Activated naive CD4-positive, alpha-beta T cell treated with anti-CD3 and anti-CD28 coated beads for 36 hours (primary cell): ENCODE measurements at regions not wholly inside any gene's neighbourhood (a gene's known extent, or its start where the extent isn't known, plus 50 kb on each side); places are given as distances from the start of the nearest gene placed in this dataset.
"Not testable (repeated sequence)": the region's sequence is repeated elsewhere in the genome, so short reads cannot be mapped to it uniquely, and the experiment has no call there.

ENCODE experiments used
- CTCF ChIA-PET: fragments of 350-600 bp; sonication (Branson Sonifier 250); formaldehyde crosslinking; loops from one replicate; lab custom pipeline; 2021; ENCODE audit warnings: antibody characterized with exemption; lab: Charles Lee
- DNase-seq: peaks from one replicate; pipeline ENCODE4 v3.0.0-alpha.2; 2020
- H3K27ac Mint-ChIP-seq: one replicate; pipeline ENCODE4 v1.8.0; 2021; ENCODE audit warnings: mild to moderate bottlenecking, mixed read lengths
- H3K27me3 Mint-ChIP-seq: one replicate; pipeline ENCODE4 v1.8.0; 2021; ENCODE audit warnings: low read depth, mixed read lengths
- H3K36me3 Mint-ChIP-seq: one replicate; pipeline ENCODE4 v1.8.0; 2021; ENCODE audit warnings: low read depth, mixed read lengths
- H3K4me1 Mint-ChIP-seq: one replicate; pipeline ENCODE4 v1.8.0; 2021; ENCODE audit warnings: low read depth, mixed read lengths
- H3K4me3 Mint-ChIP-seq: one replicate; pipeline ENCODE4 v1.8.0; 2021; ENCODE audit warnings: mild to moderate bottlenecking, moderate library complexity, mixed read lengths
- H3K9me3 Mint-ChIP-seq: one replicate; pipeline ENCODE4 v1.8.0; 2021; ENCODE audit warnings: mixed read lengths
- intact Hi-C: fragments of 100-400 bp; cut with micrococcal nuclease; formaldehyde crosslinking; loops from one replicate; pipeline ENCODE4 v1.15.1; 2023

GRCh38 chr20:43327234-43327633, 130.5 kb upstream of the SRSF6 start:
- H3K4me3 Mint-ChIP-seq, H3K9me3 Mint-ChIP-seq, intact Hi-C loops, CTCF ChIA-PET, DNase-seq, H3K4me1 Mint-ChIP-seq, H3K36me3 Mint-ChIP-seq, H3K27ac Mint-ChIP-seq: not testable (repeated sequence)
- peaks cover 12% of the 10 kb centered on the region for H3K27me3 Mint-ChIP-seq

GRCh38 chr20:43325926-43326325, 131.8 kb upstream of the SRSF6 start:
- Mint-ChIP-seq H3K36me3 (no peaks in the 10 kb centered on the region), H3K4me1 (no peaks in the 10 kb centered on the region), H3K9me3 (peaks cover 3% of the 10 kb centered on the region), H3K27me3 (peaks cover 12% of the 10 kb centered on the region), H3K4me3 (no peak overlapping the region), H3K27ac (no peak overlapping the region)
- CTCF ChIA-PET: no interaction called here
- intact Hi-C loops: no loop called here
- DNase-seq: no peak

GRCh38 chr20:43323592-43323991, 133.9 kb upstream of the PTPRT start:
- CTCF ChIA-PET: no interaction called here
- H3K27me3 Mint-ChIP-seq: peaks cover 12% of the 10 kb centered on the region
- no peaks in the 10 kb centered on the region for H3K4me1 Mint-ChIP-seq
- H3K9me3 Mint-ChIP-seq: peaks cover 3% of the 10 kb centered on the region
- intact Hi-C loops: no loop called here
- no peak overlapping the region for H3K27ac Mint-ChIP-seq
- H3K4me3 Mint-ChIP-seq: no peak overlapping the region
- no peak for DNase-seq
- no peaks in the 10 kb centered on the region for H3K36me3 Mint-ChIP-seq

GRCh38 chr20:43322851-43323250, 133.1 kb upstream of the PTPRT start:
- H3K27ac Mint-ChIP-seq: no peak overlapping the region
- no peak for DNase-seq
- intact Hi-C loops: no loop called here
- CTCF ChIA-PET: no interaction called here
- no peaks in the 10 kb centered on the region for H3K4me1 Mint-ChIP-seq
- peaks cover 10% of the 10 kb centered on the region for H3K27me3 Mint-ChIP-seq
- H3K4me3 Mint-ChIP-seq: no peak overlapping the region
- H3K9me3 Mint-ChIP-seq: peaks cover 3% of the 10 kb centered on the region
- H3K36me3 Mint-ChIP-seq: no peaks in the 10 kb centered on the region

- Mint-ChIP-seq H3K36me3 (no peaks in the 10 kb centered on the region), H3K4me1 (no peaks in the 10 kb centered on the region), H3K9me3 (no peaks in the 10 kb centered on the region), H3K27ac (no peak overlapping the region), H3K27me3 (peaks cover 6% of the 10 kb centered on the region), H3K4me3 (no peak overlapping the region)
- intact Hi-C loops: no loop called here
- CTCF ChIA-PET: no interaction called here
- no peak for DNase-seq
Observed at GRCh38 chr20:43320536-43320935, 130.8 kb upstream of the PTPRT start.

GRCh38 chr20:43318755-43319297, 129.1 kb upstream of the PTPRT start:
- no peak overlapping the region for H3K27ac Mint-ChIP-seq
- no peak overlapping the region for H3K4me3 Mint-ChIP-seq
- H3K27me3 Mint-ChIP-seq: peaks cover 9% of the 10 kb centered on the region
- no peak for DNase-seq
- H3K9me3 Mint-ChIP-seq: no peaks in the 10 kb centered on the region
- no peaks in the 10 kb centered on the region for H3K36me3 Mint-ChIP-seq
- intact Hi-C loops: no loop called here
- CTCF ChIA-PET: no interaction called here
- H3K4me1 Mint-ChIP-seq: no peaks in the 10 kb centered on the region

GRCh38 chr20:43316271-43316670, 126.6 kb upstream of the PTPRT start:
- H3K36me3 Mint-ChIP-seq: no peaks in the 10 kb centered on the region
- no peaks in the 10 kb centered on the region for H3K4me1 Mint-ChIP-seq
- H3K4me3 Mint-ChIP-seq: no peak overlapping the region
- no peak overlapping the region for H3K27ac Mint-ChIP-seq
- CTCF ChIA-PET: no interaction called here
- no peaks in the 10 kb centered on the region for H3K9me3 Mint-ChIP-seq
- DNase-seq: no peak
- intact Hi-C loops: no loop called here
- H3K27me3 Mint-ChIP-seq: peaks cover 3% of the 10 kb centered on the region

GRCh38 chr20:43309266-43309665, 119.6 kb upstream of the PTPRT start:
- H3K36me3 Mint-ChIP-seq: no peaks in the 10 kb centered on the region
- no peak overlapping the region for H3K27ac Mint-ChIP-seq
- peaks cover 1% of the 10 kb centered on the region for H3K9me3 Mint-ChIP-seq
- no peaks in the 10 kb centered on the region for H3K4me1 Mint-ChIP-seq
- intact Hi-C loops: no loop called here
- DNase-seq: no peak
- no peak overlapping the region for H3K4me3 Mint-ChIP-seq
- CTCF ChIA-PET: no interaction called here
- H3K27me3 Mint-ChIP-seq: peaks cover 2% of the 10 kb centered on the region

GRCh38 chr20:43306837-43307236, 117.1 kb upstream of the PTPRT start:
- Mint-ChIP-seq H3K9me3 (peaks cover 1% of the 10 kb centered on the region), H3K4me3 (no peak overlapping the region), H3K27ac (no peak overlapping the region), H3K4me1 (no peaks in the 10 kb centered on the region), H3K36me3 (no peaks in the 10 kb centered on the region), H3K27me3 (peaks cover 6% of the 10 kb centered on the region)
- CTCF ChIA-PET: no interaction called here
- intact Hi-C loops: no loop called here
- no peak for DNase-seq

GRCh38 chr20:43305749-43306148, 116.0 kb upstream of the PTPRT start:
- CTCF ChIA-PET: no interaction called here
- no peaks in the 10 kb centered on the region for H3K4me1 Mint-ChIP-seq
- H3K36me3 Mint-ChIP-seq: no peaks in the 10 kb centered on the region
- peaks cover 1% of the 10 kb centered on the region for H3K9me3 Mint-ChIP-seq
- H3K4me3 Mint-ChIP-seq: no peak overlapping the region
- no peak for DNase-seq
- intact Hi-C loops: no loop called here
- H3K27ac Mint-ChIP-seq: no peak overlapping the region
- peaks cover 6% of the 10 kb centered on the region for H3K27me3 Mint-ChIP-seq

GRCh38 chr20:43304598-43304997, 114.9 kb upstream of the PTPRT start:
- intact Hi-C loops: no loop called here
- H3K4me3 Mint-ChIP-seq: no peak overlapping the region
- H3K36me3 Mint-ChIP-seq: no peaks in the 10 kb centered on the region
- no peak for DNase-seq
- peaks cover 6% of the 10 kb centered on the region for H3K27me3 Mint-ChIP-seq
- peaks cover 1% of the 10 kb centered on the region for H3K9me3 Mint-ChIP-seq
- CTCF ChIA-PET: no interaction called here
- no peaks in the 10 kb centered on the region for H3K4me1 Mint-ChIP-seq
- no peak overlapping the region for H3K27ac Mint-ChIP-seq

GRCh38 chr20:43302936-43303335, 113.2 kb upstream of the PTPRT start:
- CTCF ChIA-PET: no interaction called here
- DNase-seq: no peak
- peaks cover 6% of the 10 kb centered on the region for H3K27me3 Mint-ChIP-seq
- intact Hi-C loops: no loop called here
- no peak overlapping the region for H3K4me3 Mint-ChIP-seq
- H3K36me3 Mint-ChIP-seq: no peaks in the 10 kb centered on the region
- no peak overlapping the region for H3K27ac Mint-ChIP-seq
- H3K9me3 Mint-ChIP-seq: peaks cover 1% of the 10 kb centered on the region
- H3K4me1 Mint-ChIP-seq: no peaks in the 10 kb centered on the region

GRCh38 chr20:43300901-43301300, 111.2 kb upstream of the PTPRT start:
- Mint-ChIP-seq H3K36me3 (no peaks in the 10 kb centered on the region), H3K27me3 (peaks cover 6% of the 10 kb centered on the region), H3K9me3 (peaks cover 5% of the 10 kb centered on the region), H3K4me3 (no peak overlapping the region), H3K27ac (no peak overlapping the region), H3K4me1 (no peaks in the 10 kb centered on the region)
- CTCF ChIA-PET: no interaction called here
- DNase-seq: no peak
- intact Hi-C loops: no loop called here

- Mint-ChIP-seq H3K27ac (no peak overlapping the region), H3K4me1 (no peaks in the 10 kb centered on the region), H3K4me3 (no peak overlapping the region), H3K27me3 (no peaks in the 10 kb centered on the region), H3K36me3 (no peaks in the 10 kb centered on the region), H3K9me3 (peaks cover 10% of the 10 kb centered on the region)
- intact Hi-C loops: no loop called here
- CTCF ChIA-PET: no interaction called here
- no peak for DNase-seq
Observed at GRCh38 chr20:43295781-43296180, 106.1 kb upstream of the PTPRT start.
